ENCODE measurements at regions not wholly inside any gene's neighbourhood (a gene's known extent, or its start where the extent isn't known, plus 50 kb on each side); places are given as distances from the start of the nearest gene placed in this dataset.

- TF ChIP-seq, protein P1, sequence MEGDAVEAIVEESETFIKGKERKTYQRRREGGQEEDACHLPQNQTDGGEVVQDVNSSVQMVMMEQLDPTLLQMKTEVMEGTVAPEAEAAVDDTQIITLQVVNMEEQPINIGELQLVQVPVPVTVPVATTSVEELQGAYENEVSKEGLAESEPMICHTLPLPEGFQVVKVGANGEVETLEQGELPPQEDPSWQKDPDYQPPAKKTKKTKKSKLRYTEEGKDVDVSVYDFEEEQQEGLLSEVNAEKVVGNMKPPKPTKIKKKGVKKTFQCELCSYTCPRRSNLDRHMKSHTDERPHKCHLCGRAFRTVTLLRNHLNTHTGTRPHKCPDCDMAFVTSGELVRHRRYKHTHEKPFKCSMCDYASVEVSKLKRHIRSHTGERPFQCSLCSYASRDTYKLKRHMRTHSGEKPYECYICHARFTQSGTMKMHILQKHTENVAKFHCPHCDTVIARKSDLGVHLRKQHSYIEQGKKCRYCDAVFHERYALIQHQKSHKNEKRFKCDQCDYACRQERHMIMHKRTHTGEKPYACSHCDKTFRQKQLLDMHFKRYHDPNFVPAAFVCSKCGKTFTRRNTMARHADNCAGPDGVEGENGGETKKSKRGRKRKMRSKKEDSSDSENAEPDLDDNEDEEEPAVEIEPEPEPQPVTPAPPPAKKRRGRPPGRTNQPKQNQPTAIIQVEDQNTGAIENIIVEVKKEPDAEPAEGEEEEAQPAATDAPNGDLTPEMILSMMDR (IDR thresholded peaks at IDR 0.05; ENCODE audit: low read depth, low read length, poor library complexity, severe bottlenecking), result no peak
- no peak for TF ChIP-seq EZH2phosphoT487 (IDR thresholded peaks at IDR 0.05; ENCODE audit: borderline replicate concordance, low read length)
Measured at GRCh38 chr16:5415123-5415522, 317.5 kb upstream of the EEF2KMT start.
